HG03045 (cell line): ENCODE measurements at regions not wholly inside any gene's neighbourhood (a gene's known extent, or its start where the extent isn't known, plus 50 kb on each side); places are given as distances from the start of the nearest gene placed in this dataset.
A peak's percentile ranks its signal among the peaks of the same experiment; 100 is the strongest.
"Not testable (repeated sequence)": the region's sequence is repeated elsewhere in the genome, so short reads cannot be mapped to it uniquely, and the experiment has no call there.

Experiments
- ATAC-seq: cut with Tn5 transposase; IDR thresholded peaks from one replicate; pipeline ENCODE4 v1.9.1; 2021; ENCODE audit warnings: mild to moderate bottlenecking, moderate library complexity; ENCODE audit not compliant: unreplicated experiment

DNA sequence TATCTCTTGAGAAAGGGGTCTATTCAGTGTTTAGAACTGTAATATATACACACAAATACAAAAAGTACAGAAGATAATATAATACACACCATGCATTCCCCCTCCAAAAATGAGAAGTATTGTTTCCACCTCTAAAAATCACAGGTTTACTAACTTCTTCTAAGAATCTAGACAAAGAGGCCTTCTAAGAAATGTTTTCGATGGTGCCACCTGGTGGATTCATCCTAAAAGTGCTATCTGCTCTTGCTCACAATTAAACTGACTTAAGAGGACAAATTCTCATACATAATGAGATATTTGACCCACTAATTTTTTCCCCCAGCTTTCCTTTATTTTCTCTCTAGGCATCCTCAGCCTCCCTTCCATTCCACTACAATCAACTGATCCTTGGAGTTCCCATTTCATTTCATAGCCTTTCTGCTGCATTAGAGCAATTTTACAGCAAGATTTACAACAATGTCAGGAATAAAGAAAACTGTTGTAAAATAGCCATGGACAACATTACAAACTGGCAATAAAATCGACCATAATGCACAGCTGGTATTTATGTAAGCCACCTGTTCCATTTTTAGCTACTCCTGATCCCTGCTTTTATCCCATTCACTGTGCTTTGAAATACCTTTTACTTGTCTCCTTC, 124.6 kb downstream of the ARRDC4 start:
- no peak for ATAC-seq

GRCh38 chr15:98088307-98088945, 127.9 kb downstream of the ARRDC4 start:
- ATAC-seq, result peak; percentile 72

GRCh38 chr15:98089352-98089751, 128.8 kb downstream of the ARRDC4 start:
- not testable (repeated sequence) for ATAC-seq

DNA sequence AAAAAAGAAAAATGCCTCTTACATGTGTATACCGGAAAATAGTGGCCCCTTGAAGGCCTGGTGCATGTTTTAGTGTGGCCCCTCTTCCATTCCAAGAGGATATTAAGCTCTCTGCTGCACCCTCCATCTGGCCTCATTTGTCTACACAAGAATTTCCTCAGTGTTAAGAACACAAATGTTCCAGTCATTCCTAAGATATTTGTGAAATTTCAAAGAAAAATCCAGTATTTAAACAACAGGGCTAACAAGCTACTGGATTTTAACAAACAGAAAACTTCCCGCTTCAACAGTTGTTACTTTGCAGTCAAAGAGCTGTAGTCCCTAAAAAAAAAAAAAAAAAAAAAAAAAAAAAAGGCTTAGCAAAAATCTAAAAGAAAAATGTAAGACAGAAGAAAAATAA, 137.5 kb downstream of the ARRDC4 start:
- not testable (repeated sequence) for ATAC-seq

- not testable (repeated sequence) for ATAC-seq
These were observed 140.1 kb downstream of the ARRDC4 start for GRCh38 chr15:98100606-98101005.

DNA sequence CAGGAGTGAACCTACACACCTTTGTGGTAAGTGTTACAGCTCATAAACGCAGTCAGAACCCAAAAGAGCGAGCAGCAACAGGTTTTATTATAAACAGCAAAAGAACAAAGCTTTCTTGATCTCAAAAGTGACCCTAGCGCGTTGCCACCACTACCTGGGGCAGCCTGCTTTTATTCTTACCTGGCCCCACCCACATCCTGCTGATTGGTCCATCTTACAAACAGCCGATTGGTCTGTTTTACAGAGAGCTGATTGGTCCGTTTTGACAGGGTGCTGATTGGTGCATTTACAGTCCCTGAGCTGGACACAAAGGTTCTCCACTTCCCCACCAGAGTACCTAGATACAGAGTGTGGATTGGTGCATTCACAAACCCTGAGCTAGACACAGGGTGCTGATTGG, 143.1 kb downstream of the ARRDC4 start:
- ATAC-seq, result no peak

DNA sequence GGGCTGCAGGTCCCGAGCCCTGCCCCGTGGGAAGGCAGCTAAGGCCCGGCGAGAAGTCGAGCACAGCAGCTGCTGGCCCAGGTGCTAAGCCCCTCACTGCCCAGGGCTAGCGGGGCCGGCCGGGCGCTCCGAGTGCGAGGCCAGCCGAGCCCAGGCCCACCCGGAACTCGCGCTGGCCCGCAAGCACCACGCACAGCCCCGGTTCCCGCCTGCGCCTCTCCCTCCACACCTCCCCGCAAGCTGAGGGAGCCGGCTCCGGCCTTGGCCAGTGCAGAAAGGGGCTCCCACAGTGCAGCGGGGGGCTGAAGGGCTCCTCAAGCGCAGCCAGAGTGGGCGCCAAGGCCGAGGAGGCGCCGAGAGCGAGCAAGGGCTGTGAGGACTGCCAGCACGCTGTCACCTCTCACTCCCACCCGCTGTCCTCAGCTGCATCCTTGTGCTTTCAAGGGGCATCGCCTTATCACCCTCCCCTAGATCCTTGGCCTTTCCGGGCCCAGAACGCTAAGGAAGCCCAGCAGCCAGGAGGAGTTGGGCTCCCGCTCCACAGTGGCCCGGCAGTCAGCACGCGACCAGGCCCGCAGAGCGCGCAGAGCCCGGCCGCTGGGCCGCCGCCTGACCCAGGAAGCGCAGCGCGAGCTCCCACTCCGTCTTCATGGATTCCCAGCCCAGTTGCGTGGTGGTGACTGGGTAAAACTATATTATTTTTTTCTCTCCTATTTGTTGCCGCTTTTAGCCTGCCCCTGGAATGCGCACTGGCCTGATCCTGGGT, 144.1 kb downstream of the ARRDC4 start:
- not testable (repeated sequence) for ATAC-seq

DNA sequence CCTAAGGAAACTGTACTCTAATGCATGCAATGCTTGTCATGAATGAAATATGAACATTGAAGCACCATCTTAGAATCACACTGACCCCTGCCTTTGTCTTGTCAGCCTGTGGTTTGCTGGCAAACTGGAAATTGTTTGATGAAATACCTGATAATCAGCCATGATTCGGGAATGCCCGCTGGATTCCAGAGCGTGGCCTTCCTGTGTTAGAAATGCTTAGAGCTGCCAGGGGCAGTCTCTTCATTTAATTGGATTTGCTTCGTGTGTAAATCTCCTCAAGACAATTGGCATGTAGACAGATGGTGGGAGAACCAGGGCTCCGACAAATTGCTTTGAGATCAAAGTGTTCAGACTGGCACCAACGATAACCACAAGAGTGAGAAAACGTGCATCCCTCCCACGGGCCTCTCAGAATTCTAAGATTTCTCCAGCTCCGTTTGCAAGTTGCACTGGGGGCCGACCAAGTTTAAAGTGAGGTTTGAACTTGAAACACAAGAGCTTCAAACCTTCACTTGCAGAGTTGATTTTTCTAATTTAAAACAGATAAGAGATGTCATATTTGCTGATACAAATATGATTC, 146.2 kb downstream of the ARRDC4 start:
- not testable (repeated sequence) for ATAC-seq

DNA sequence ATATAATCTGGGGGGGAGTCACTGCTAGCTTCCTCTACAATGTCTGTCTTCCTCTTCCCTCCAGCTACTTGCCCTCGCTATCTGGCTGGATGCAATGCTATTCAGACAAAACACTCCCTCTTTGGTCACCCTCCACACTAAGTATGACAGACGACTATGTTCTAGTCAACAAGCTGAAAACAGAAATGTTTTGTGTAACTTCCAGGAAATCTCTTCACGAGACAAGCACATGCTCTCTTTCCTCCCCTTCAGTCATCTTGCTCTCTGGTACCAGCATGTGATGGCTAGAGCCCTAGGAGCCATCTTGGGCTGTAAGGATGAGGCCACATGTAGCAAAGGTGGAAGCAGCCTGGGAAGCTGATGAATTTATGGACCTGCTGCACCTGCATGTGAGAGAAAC, 151.3 kb downstream of the ARRDC4 start:
- no peak for ATAC-seq

GRCh38 chr15:98113327-98113726, 152.8 kb downstream of the ARRDC4 start:
- no peak for ATAC-seq

- ATAC-seq, result no peak
These were observed 160.1 kb downstream of the ARRDC4 start for GRCh38 chr15:98120561-98120960.

GRCh38 chr15:98121536-98121935, 161.0 kb downstream of the ARRDC4 start:
- no peak for ATAC-seq

- no peak for ATAC-seq
These were observed 161.5 kb downstream of the ARRDC4 start for GRCh38 chr15:98121957-98122356.

DNA sequence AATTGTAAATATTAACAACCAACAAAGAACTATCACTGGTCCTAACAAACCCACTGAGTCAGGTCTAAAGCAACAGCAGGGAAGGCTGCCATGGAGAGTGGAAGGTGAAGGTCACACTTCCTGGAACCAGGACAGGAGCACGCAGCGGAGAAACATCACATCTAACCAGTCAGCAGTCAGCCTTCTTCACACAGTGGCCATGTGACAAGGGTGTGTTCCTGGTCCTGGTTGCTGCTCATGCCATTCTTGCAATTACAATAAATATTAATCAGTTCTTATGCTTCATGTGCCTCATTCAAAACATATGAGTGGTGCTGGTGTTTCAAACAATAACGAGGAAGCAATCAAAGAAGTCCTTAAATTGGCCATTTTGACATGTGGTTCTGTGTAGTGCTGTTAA, 162.8 kb downstream of the ARRDC4 start:
- no peak for ATAC-seq

DNA sequence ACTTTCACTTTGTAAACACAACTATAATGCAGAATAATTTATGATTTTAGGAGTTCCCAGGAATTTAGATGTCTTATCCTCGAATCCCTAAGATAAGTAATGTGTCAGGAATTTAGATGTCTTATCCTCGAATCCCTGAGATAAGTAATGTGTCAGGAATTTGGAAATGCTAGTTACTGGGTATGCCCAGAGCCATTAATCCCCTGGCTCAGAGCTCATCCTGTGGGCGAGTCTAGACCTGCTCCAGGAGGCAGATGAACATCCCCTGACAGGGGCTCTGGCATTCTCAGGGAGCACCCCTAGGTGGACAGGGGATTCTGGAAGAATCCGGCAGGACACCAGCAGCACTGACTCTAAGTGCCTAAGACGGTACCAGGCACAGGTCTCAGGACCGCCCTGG, 163.3 kb downstream of the ARRDC4 start:
- no peak for ATAC-seq

GRCh38 chr15:98124581-98124980, 164.1 kb downstream of the ARRDC4 start:
- no peak for ATAC-seq

- ATAC-seq, result no peak
These were observed 166.0 kb downstream of the ARRDC4 start for GRCh38 chr15:98126326-98127085.

GRCh38 chr15:98127586-98127985, 167.1 kb downstream of the ARRDC4 start:
- no peak for ATAC-seq

DNA sequence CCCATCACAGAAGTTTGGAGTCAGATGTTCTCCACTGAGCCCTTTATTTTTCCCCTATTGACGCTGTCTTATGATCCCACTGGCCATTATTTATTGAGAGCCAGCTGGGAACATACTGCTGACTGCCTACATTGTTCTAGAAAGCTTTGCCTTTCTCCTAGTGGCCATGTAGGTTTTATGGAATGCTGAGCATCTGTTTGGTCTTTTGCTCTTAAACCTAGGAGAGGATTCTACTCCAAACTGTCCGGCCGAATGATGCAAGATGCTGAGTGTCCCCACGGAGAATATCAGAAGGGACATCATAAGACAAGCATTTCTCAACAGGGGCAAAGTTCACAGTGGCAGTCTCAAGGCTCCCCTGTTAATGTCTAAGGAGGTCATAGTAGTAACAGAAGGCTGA, 171.4 kb downstream of the ARRDC4 start:
- ATAC-seq, result no peak

DNA sequence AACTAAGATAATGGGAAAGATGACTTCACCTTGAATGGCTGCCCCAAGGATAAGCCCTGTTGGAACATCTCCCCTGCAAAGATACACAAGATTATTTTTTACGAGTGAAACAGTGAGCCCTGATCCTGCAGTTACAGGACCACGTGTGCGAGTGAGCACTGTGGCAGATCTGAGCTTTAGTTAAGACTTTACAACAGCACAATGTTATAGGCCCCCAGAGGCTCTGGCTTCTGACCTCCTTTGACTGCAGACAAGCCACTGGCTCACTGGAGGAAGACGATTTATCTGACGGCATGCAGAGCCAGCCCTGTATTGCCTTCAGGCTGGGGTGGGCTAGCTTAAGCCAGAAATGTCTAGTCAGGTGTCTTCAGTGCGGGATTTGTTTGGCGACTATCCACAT, 174.4 kb downstream of the ARRDC4 start:
- ATAC-seq, result no peak

DNA sequence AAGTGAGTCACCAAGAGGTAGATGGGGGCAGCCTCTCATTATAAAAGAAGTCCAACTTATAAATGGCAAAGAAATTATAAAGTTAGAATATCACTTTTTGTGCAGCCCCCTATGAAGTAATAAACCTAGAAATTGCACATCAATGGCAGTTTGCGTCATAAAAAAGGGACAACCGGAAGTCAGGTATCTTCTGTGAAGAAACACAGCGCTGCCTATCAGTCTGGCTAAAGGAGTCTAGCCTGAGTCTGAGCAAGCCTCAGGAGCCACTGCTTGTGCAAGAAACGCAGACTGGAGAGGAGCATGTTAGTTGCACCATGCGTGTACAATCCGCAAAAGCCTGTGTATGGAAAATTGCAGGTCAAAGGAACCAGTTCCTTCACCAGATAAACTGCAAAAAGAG, 178.4 kb downstream of the ARRDC4 start:
- no peak for ATAC-seq
